Coronary artery (tissue), 2 donors: ENCODE measurements at regions not wholly inside any gene's neighbourhood (a gene's known extent, or its start where the extent isn't known, plus 50 kb on each side); places are given as distances from the start of the nearest gene placed in this dataset.

ENCODE experiments used
- DNase-seq: peaks from one replicate; pipeline ENCODE4 v3.0.0-alpha.2; 2017; ENCODE audit warnings: low spot score
- H3K27ac ChIP-seq, 2 donors: fragments of 200-600 bp; sonication (generic); one replicate each; pipeline ENCODE4 v1.5.1; 2016 to 2019
- H3K4me3 ChIP-seq: fragments of 200-600 bp; sonication (generic); 2 replicates; pipeline ENCODE4 v1.5.1; 2016; ENCODE audit warnings: mild to moderate bottlenecking, moderate library complexity
- CTCF ChIP-seq: fragments of 200-600 bp; sonication (generic); IDR thresholded peaks from one replicate; pipeline ENCODE4 v1.5.1; 2019; ENCODE audit warnings: antibody characterized with exemption

- no peak for DNase-seq
- H3K4me3 ChIP-seq, result no peak overlapping the region
- TF ChIP-seq CTCF, result no peak
- H3K27ac ChIP-seq, result no peak overlapping the region
Measured at GRCh38 chr14:26194816-26195215, 403.0 kb downstream of the NOVA1 start.

GRCh38 chr14:26191671-26192070 is 406.2 kb downstream of the NOVA1 start:
- no peak overlapping the region for H3K4me3 ChIP-seq
- no peak for DNase-seq
- no peak overlapping the region for H3K27ac ChIP-seq
- no peak for TF ChIP-seq CTCF

DNA sequence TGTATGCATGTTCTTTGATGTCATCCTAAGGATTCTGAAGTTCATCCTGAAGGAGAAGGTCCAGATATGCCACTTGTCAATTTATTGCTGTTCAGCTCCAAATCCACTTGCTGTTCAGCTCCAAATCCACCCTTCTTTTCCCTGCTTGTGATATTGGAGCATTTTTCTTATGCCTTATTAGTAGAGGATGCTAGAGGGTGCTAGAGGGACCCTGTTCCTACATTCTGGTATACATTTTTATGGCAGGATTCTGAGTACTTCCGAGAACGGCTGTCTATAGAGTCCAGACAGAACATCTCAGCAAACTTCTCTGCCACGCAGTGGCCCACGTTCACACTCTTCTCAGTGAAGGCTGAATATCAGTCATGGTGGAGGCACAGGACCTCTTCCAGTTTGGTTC is 406.7 kb downstream of the NOVA1 start:
- Histone ChIP-seq H3K4me3 (no peak overlapping the region), H3K27ac (no peak overlapping the region)
- no peak for DNase-seq
- TF ChIP-seq CTCF, result no peak

DNA sequence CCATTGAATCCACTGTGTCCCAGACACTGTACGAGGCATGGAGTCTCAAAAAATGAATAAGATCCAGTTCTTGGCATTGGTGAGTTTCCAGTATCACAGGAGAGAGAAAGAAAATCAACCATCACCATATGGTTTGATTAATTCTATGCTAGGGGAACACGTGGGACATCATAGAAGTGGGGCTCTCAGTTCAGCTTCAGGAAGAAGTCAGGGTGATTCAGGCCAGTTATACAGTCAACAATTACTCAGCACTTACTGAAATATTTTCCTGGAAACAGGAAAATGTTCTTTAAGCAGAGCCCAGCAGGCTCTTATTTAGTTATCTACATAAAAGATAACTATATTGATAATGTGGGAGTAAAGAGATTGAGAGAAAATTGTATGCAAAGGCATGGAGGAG is 407.2 kb downstream of the NOVA1 start:
- Histone ChIP-seq H3K27ac (no peak overlapping the region), H3K4me3 (no peak overlapping the region)
- no peak for DNase-seq
- TF ChIP-seq CTCF, result no peak

DNA sequence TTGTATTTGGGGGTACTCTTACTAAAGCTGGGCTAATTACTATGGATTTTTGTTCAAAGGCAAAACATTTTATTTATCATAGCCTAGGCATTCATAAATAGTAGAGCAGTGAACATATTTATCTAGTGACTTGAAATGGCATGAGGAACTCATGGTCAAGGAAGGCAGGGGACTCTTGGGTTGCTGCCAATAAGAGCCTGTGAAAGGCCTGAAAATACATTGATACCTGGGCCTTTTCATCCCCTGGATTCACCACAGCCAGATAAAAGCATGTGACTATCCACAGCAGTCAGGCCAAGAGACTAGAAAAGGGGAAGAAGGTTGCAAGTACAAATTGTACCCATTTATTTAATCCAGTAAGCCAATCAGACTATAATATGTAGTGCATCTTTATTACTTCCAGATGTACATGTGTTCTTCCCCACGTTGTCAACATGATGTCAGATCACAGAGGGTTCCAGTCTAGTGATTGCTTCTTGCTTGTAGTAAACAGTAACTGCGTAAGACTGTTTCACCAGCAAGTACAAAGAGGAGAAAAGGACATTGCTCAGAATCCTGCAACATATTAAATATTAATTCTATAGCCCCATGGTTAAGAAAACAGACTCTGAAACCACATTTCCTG is 409.7 kb downstream of the NOVA1 start:
- no peak overlapping the region for H3K27ac ChIP-seq

GRCh38 chr14:26180221-26180620 is 417.6 kb downstream of the NOVA1 start:
- no peak for DNase-seq
- no peak overlapping the region for H3K27ac ChIP-seq
- TF ChIP-seq CTCF, result no peak
- no peak overlapping the region for H3K4me3 ChIP-seq

More for the DNA sequence above, 409.7 kb downstream of the NOVA1 start:
- DNase-seq, result no peak
- no peak for TF ChIP-seq CTCF
- H3K4me3 ChIP-seq, result no peak overlapping the region

GRCh38 chr14:26175658-26176057 is 422.2 kb downstream of the NOVA1 start:
- no peak for DNase-seq
- H3K4me3 ChIP-seq, result no peak overlapping the region
- no peak overlapping the region for H3K27ac ChIP-seq
- no peak for TF ChIP-seq CTCF
